K562 (cell line): ENCODE measurements at regions not wholly inside any gene's neighbourhood (a gene's known extent, or its start where the extent isn't known, plus 50 kb on each side); places are given as distances from the start of the nearest gene placed in this dataset.
A peak's percentile ranks its signal among the peaks of the same experiment; 100 is the strongest.

ENCODE experiments used
- ATAC-seq: fragments of 200-7000 bp; cut with Tn5 transposase; 3 replicates; pipeline ENCODE4 v1.9.1; 2020; ENCODE audit warnings: moderate library complexity
- BruUV-seq: library from RNA; stranded (reverse); fragments of 400-500 nt; replicated peaks from 2 replicates; lab custom pipeline; 2021; lab: Mats Ljungman, UMichigan
- CTCF ChIA-PET: fragments of 300-600 bp; formaldehyde crosslinking; extraction: SDS; loops from one replicate; lab custom pipeline; 2021; ENCODE audit warnings: low intra/inter-chr PET ratio; lab: Yijun Ruan, JAX
- POLR2A ChIA-PET: fragments of 300-600, 350-650 bp; sonication (Branson Sonifier 250); formaldehyde crosslinking; extraction: SDS; loops from one replicate; lab custom pipeline; 2021; ENCODE audit warnings: antibody characterized with exemption, inconsistent platforms; lab: Yijun Ruan, JAX
- DNase-seq, 4 experiments: peaks; one replicate each; pipeline versions ENCODE4 v3.0.0 to v3.0.0-alpha.2; 2011 to 2018; ENCODE audit warnings: low spot score in 3 of 4, mixed read lengths in 3 of 4; ENCODE audit errors: extremely low read depth in 1 of 4
- FAIRE-seq: peaks from 2 replicates; lab custom pipeline; 2011; peaks lifted over from hg19 to GRCh38; lab: Jason Lieb, UNC
- H2AFZ ChIP-seq: 2 replicates; pipeline ENCODE4 v1.6.0; 2011; ENCODE audit warnings: low read depth, low read length, control low read depth, inconsistent platforms
- H3K27ac ChIP-seq: fragments of 200-600 bp; 3 replicates; pipeline ENCODE4 v1.8.0; 2011; ENCODE audit warnings: low read depth, mild to moderate bottlenecking, control low read depth, inconsistent platforms, low read length, moderate library complexity, mixed read lengths; ENCODE audit errors: extremely low read depth
- H3K27me3 ChIP-seq, 2 experiments: fragments of 300-600 bp in 1 of 2; 2 replicates in 1 of 2; 3 replicates in 1 of 2; pipeline versions ENCODE4 v1.6.0 to v1.8.0; 2011; ENCODE audit warnings: inconsistent platforms in 2 of 2, low read length in 2 of 2, mild to moderate bottlenecking in 1 of 2, mixed read lengths in 1 of 2, moderate library complexity in 1 of 2; ENCODE audit not compliant: control insufficient read depth in 2 of 2, insufficient read depth in 2 of 2
- H3K36me3 ChIP-seq: fragments of 300-600 bp; 3 replicates; pipeline ENCODE4 v1.8.0; 2011; ENCODE audit warnings: mild to moderate bottlenecking, low read length, inconsistent platforms; ENCODE audit not compliant: control insufficient read depth, insufficient read depth
- H3K4me1 ChIP-seq, 2 experiments: fragments of 200-600 bp in 1 of 2; replicated peaks in 1 of 2; 2 replicates in 1 of 2; 3 replicates in 1 of 2; pipeline versions ENCODE4 v1.5.1 to v1.8.0; 2011; ENCODE audit warnings: inconsistent platforms in 2 of 2, low read length in 2 of 2, mild to moderate bottlenecking in 1 of 2, mixed read lengths in 1 of 2, moderate library complexity in 1 of 2; ENCODE audit not compliant: control insufficient read depth in 2 of 2, insufficient read depth in 2 of 2
- H3K4me2 ChIP-seq: 2 replicates; pipeline ENCODE4 v1.6.1; 2011; ENCODE audit warnings: low read length, control low read depth, inconsistent platforms, mixed read lengths; ENCODE audit not compliant: insufficient read depth
- H3K4me3 ChIP-seq: fragments of 200-600 bp; sonication (generic), shearing (Covaris generic); 2 replicates; pipeline ENCODE4 v1.5.1; 2016; ENCODE audit warnings: control low read depth, inconsistent platforms
- H3K79me2 ChIP-seq: fragments of 200-600 bp; 3 replicates; pipeline ENCODE4 v1.8.0; 2011; ENCODE audit warnings: low read length, inconsistent platforms; ENCODE audit not compliant: control insufficient read depth, insufficient read depth
- H3K9ac ChIP-seq, 2 experiments: 2 replicates each; pipeline versions ENCODE4 v1.6.0 to v1.6.1; 2011; ENCODE audit warnings: low read depth in 2 of 2, low read length in 2 of 2, control low read depth in 1 of 2, inconsistent platforms in 1 of 2, mild to moderate bottlenecking in 1 of 2, mixed read lengths in 1 of 2; ENCODE audit not compliant: insufficient read depth in 1 of 2
- H3K9me1 ChIP-seq: one replicate; pipeline ENCODE4 v1.6.0; 2011; ENCODE audit warnings: inconsistent platforms, mild to moderate bottlenecking, low read length, moderate library complexity; ENCODE audit not compliant: control insufficient read depth, insufficient read depth
- H3K9me3 ChIP-seq: replicated peaks from 2 replicates; pipeline ENCODE4 v1.5.1; 2011; ENCODE audit warnings: low read depth, low read length, inconsistent platforms; ENCODE audit not compliant: control insufficient read depth, insufficient read depth
- H4K20me1 ChIP-seq: replicated peaks from 2 replicates; pipeline ENCODE4 v1.6.1; 2011; ENCODE audit warnings: low read length, inconsistent platforms, mixed read lengths; ENCODE audit not compliant: control insufficient read depth, insufficient read depth
- CCNT2 ChIP-seq: IDR thresholded peaks from 2 replicates; pipeline ENCODE4 v1.6.1; 2011; ENCODE audit warnings: borderline replicate concordance, low read depth, mild to moderate bottlenecking, moderate library complexity, mixed read lengths, low read length; ENCODE audit not compliant: insufficient read length; ENCODE audit errors: extremely low read depth
- DPF2 ChIP-seq: fragments of 450-650 bp; IDR thresholded peaks from 2 replicates; pipeline ENCODE4 v1.6.1; 2016
- FIP1L1 ChIP-seq: fragments of 200-400 bp; formaldehyde crosslinking; IDR thresholded peaks from 2 replicates; pipeline ENCODE4 v1.6.1; 2018; ENCODE audit warnings: mild to moderate bottlenecking, low read depth, low read length; ENCODE audit not compliant: poor library complexity, severe bottlenecking
- HNRNPK ChIP-seq: fragments of 200-400 bp; formaldehyde crosslinking; IDR thresholded peaks from one replicate; pipeline ENCODE4 v1.6.1; 2018; ENCODE audit warnings: mild to moderate bottlenecking, low read depth, low read length; ENCODE audit not compliant: poor library complexity, severe bottlenecking
- TAF15 ChIP-seq: fragments of 200-400 bp; formaldehyde crosslinking; IDR thresholded peaks from 2 replicates; pipeline ENCODE4 v1.6.1; 2017; ENCODE audit warnings: mild to moderate bottlenecking, low read depth, low read length, moderate library complexity
- ZNF239 ChIP-seq: fragments of 250-450 bp; sonication (Bioruptor Pico); IDR thresholded peaks from 2 replicates; pipeline ENCODE4 v1.4.0; 2020; ENCODE audit warnings: mild to moderate bottlenecking
- ZNF354B ChIP-seq: fragments of 250-450 bp; sonication (Bioruptor Pico); IDR thresholded peaks from 2 replicates; pipeline ENCODE4 v1.4.0; 2020
- ZNF408 ChIP-seq: fragments of 250-450 bp; sonication (Bioruptor Pico); IDR thresholded peaks from 2 replicates; pipeline ENCODE4 v1.4.0; 2020; ENCODE audit warnings: low read depth, mild to moderate bottlenecking, moderate library complexity
- WGBS: fragments of 100-300 bp; shearing (Covaris generic); methylation state at CpG from one replicate; pipeline ENCODE4 v1.1.6; 2016; ENCODE audit warnings: low coverage, mixed read lengths; ENCODE audit not compliant: insufficient coverage; ENCODE audit errors: missing lambda C conversion rate; 5-methylcytosine and 5-hydroxymethylcytosine counted together
- in situ Hi-C: fragments of 300-500 bp; cut with MboI; formaldehyde crosslinking; loops from 4 replicates; pipeline ENCODE4 v1.15.0; 2018; ENCODE audit warnings: inconsistent platforms, mixed read lengths
- intact Hi-C: fragments of 100-400 bp; cut with micrococcal nuclease; formaldehyde crosslinking; loops from 2 replicates; pipeline ENCODE4 v1.14.2; 2022
- TF ChIP-seq, protein P1 (sequence below): fragments of 450-650 bp; IDR thresholded peaks from 2 replicates; pipeline ENCODE4 v1.6.1; 2017; ENCODE audit warnings: antibody characterized with exemption
- TF ChIP-seq, protein P2 (sequence below): sonication (generic); formaldehyde crosslinking; IDR thresholded peaks from 2 replicates; pipeline ENCODE4 v1.8.0; 2022; ENCODE audit warnings: mild to moderate bottlenecking, missing genetic modification reagents
- TF ChIP-seq, protein P3 (sequence below): fragments of 450-650 bp; IDR thresholded peaks from 2 replicates; pipeline ENCODE4 v1.7.1; 2018; ENCODE audit warnings: mild to moderate bottlenecking, low read depth; ENCODE audit not compliant: partially characterized antibody

DNA sequence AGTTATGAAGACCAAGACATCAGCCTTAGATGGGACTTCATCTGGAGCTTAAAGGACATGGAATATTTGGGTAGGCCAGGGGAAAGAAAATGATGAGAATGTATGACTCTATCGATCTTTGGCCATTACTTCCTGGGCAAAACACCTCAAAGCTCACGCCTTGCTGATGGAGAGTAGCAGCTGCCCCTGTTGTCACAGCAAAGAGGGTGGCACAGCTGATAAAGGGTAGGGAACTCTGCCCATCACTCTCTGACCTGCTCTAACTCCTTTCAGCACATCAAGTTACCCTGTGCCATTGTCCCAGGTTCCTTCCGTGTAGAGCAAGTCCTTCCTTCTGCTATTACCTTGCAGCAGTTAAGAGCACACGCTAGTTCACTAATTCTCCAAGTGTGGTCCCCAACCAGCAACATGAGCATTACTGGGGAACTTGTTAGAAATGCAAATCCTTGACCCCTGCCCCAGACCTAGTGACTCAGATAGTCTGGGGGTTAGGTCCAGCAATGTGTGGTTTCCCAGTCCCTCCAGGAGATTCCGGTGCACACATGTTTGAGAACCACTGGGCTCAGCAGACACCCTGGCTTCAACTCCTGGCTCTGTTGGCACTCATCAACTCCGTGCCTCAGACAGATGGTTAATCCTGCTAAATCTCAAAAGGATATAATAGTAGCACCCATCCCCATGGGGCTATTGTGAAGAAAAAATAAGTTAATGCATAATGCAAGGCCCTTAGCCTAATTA is 93.7 kb upstream of the EEA1 start:
- BruUV-seq: no TSS peak
- CTCF ChIA-PET: no interaction called here
- ATAC-seq: no peak

More for the DNA sequence above, 93.7 kb upstream of the EEA1 start:
- H3K79me2 ChIP-seq: no peaks in the 10 kb centered on the region
- H3K27ac ChIP-seq: no peak overlapping the region
- no peaks in the 10 kb centered on the region for H3K9me1 ChIP-seq
- no peaks in the 10 kb centered on the region for H4K20me1 ChIP-seq
- H3K4me2 ChIP-seq: no peak overlapping the region
- peaks cover 8 to 35% of the 10 kb centered on the region in 2 experiments; a peak in 3 of 5 replicates for H3K4me1 ChIP-seq
- H3K27me3 ChIP-seq: no peaks in the 10 kb centered on the region
- H3K4me3 ChIP-seq: no peak overlapping the region
- peak in 1 of 4 experiments; percentile 33 for DNase-seq
- in situ Hi-C loops: no loop called here
- WGBS: 76% methylated on average over 6 of the region's 6 CpGs
- intact Hi-C loops: no loop called here
- H2AFZ ChIP-seq: no peak overlapping the region
- H3K36me3 ChIP-seq: no peaks in the 10 kb centered on the region
- no peaks in the 10 kb centered on the region for H3K9me3 ChIP-seq
- POLR2A ChIA-PET: no interaction called here
- H3K9ac ChIP-seq: 0 out of 4 replicates have a peak overlapping the region, but pooled peaks of 1 of the 2 experiments have one; percentile 0
- TF ChIP-seq ZNF354B (CRISPR knock-in tag) (no peak), ZNF408 (CRISPR knock-in tag) (no peak), HNRNPK (no peak), ZNF239 (CRISPR knock-in tag) (no peak), DPF2 (no peak), FIP1L1 (no peak), TAF15 (no peak), CCNT2 (no peak)
- TF ChIP-seq, protein P1, sequence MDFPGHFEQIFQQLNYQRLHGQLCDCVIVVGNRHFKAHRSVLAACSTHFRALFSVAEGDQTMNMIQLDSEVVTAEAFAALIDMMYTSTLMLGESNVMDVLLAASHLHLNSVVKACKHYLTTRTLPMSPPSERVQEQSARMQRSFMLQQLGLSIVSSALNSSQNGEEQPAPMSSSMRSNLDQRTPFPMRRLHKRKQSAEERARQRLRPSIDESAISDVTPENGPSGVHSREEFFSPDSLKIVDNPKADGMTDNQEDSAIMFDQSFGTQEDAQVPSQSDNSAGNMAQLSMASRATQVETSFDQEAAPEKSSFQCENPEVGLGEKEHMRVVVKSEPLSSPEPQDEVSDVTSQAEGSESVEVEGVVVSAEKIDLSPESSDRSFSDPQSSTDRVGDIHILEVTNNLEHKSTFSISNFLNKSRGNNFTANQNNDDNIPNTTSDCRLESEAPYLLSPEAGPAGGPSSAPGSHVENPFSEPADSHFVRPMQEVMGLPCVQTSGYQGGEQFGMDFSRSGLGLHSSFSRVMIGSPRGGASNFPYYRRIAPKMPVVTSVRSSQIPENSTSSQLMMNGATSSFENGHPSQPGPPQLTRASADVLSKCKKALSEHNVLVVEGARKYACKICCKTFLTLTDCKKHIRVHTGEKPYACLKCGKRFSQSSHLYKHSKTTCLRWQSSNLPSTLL: no peak
- TF ChIP-seq, protein P2, sequence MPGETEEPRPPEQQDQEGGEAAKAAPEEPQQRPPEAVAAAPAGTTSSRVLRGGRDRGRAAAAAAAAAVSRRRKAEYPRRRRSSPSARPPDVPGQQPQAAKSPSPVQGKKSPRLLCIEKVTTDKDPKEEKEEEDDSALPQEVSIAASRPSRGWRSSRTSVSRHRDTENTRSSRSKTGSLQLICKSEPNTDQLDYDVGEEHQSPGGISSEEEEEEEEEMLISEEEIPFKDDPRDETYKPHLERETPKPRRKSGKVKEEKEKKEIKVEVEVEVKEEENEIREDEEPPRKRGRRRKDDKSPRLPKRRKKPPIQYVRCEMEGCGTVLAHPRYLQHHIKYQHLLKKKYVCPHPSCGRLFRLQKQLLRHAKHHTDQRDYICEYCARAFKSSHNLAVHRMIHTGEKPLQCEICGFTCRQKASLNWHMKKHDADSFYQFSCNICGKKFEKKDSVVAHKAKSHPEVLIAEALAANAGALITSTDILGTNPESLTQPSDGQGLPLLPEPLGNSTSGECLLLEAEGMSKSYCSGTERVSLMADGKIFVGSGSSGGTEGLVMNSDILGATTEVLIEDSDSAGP (CRISPR knock-in tag): no peak
- TF ChIP-seq, protein P3, sequence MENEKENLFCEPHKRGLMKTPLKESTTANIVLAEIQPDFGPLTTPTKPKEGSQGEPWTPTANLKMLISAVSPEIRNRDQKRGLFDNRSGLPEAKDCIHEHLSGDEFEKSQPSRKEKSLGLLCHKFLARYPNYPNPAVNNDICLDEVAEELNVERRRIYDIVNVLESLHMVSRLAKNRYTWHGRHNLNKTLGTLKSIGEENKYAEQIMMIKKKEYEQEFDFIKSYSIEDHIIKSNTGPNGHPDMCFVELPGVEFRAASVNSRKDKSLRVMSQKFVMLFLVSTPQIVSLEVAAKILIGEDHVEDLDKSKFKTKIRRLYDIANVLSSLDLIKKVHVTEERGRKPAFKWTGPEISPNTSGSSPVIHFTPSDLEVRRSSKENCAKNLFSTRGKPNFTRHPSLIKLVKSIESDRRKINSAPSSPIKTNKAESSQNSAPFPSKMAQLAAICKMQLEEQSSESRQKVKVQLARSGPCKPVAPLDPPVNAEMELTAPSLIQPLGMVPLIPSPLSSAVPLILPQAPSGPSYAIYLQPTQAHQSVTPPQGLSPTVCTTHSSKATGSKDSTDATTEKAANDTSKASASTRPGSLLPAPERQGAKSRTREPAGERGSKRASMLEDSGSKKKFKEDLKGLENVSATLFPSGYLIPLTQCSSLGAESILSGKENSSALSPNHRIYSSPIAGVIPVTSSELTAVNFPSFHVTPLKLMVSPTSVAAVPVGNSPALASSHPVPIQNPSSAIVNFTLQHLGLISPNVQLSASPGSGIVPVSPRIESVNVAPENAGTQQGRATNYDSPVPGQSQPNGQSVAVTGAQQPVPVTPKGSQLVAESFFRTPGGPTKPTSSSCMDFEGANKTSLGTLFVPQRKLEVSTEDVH: no peak
- TF ChIP-seq, all 486 proteins: peak for 0
- FAIRE-seq: no peak
